Endodermal cell (in vitro differentiated cells): ENCODE measurements at regions not wholly inside any gene's neighbourhood (a gene's known extent, or its start where the extent isn't known, plus 50 kb on each side); places are given as distances from the start of the nearest gene placed in this dataset.

Experiments used
- DNase-seq: peaks from one replicate; pipeline ENCODE4 v3.0.0-alpha.2; 2017
- H3K27ac ChIP-seq: 2 replicates; pipeline ENCODE4 v1.5.1; 2013; ENCODE audit warnings: mild to moderate bottlenecking, low read depth, low read length, moderate library complexity
- H3K27me3 ChIP-seq: 2 replicates; pipeline ENCODE4 v1.6.1; 2013; ENCODE audit warnings: mild to moderate bottlenecking, low read length, moderate library complexity; ENCODE audit not compliant: insufficient read depth, control insufficient read depth, poor library complexity, severe bottlenecking
- H3K36me3 ChIP-seq: 2 replicates; pipeline ENCODE4 v1.7.0; 2013; ENCODE audit warnings: mild to moderate bottlenecking, low read length, moderate library complexity; ENCODE audit not compliant: control insufficient read depth, insufficient read depth
- H3K4me1 ChIP-seq: one replicate; pipeline ENCODE4 v1.7.0; 2013; ENCODE audit warnings: low read length; ENCODE audit not compliant: control insufficient read depth, insufficient read depth
- H3K4me3 ChIP-seq: 2 replicates; pipeline ENCODE4 v1.5.1; 2013; ENCODE audit warnings: mild to moderate bottlenecking, low read length, moderate library complexity
- H3K9ac ChIP-seq: 2 replicates; pipeline ENCODE4 v1.6.1; 2013; ENCODE audit warnings: mild to moderate bottlenecking, low read length, moderate library complexity; ENCODE audit not compliant: poor library complexity, severe bottlenecking; ENCODE audit errors: extremely low read depth
- H3K9me3 ChIP-seq: 2 replicates; pipeline ENCODE4 v1.6.1; 2013; ENCODE audit warnings: mild to moderate bottlenecking, low read length, moderate library complexity; ENCODE audit not compliant: control insufficient read depth
- H3K27ac Mint-ChIP-seq: 2 replicates; pipeline ENCODE4 v1.8.0; 2020; ENCODE audit warnings: mixed read lengths
- H3K27me3 Mint-ChIP-seq: 2 replicates; pipeline ENCODE4 v1.8.0; 2021; ENCODE audit warnings: mild to moderate bottlenecking, mixed read lengths; ENCODE audit not compliant: insufficient read depth
- H3K36me3 Mint-ChIP-seq: 2 replicates; pipeline ENCODE4 v1.8.0; 2020; ENCODE audit warnings: low read depth, mixed read lengths
- H3K4me1 Mint-ChIP-seq: 2 replicates; pipeline ENCODE4 v1.8.0; 2020; ENCODE audit warnings: mixed read lengths
- H3K4me3 Mint-ChIP-seq: 2 replicates; pipeline ENCODE4 v1.8.0; 2020; ENCODE audit warnings: mild to moderate bottlenecking, moderate library complexity, mixed read lengths
- H3K9me3 Mint-ChIP-seq: 2 replicates; pipeline ENCODE4 v1.8.0; 2020; ENCODE audit warnings: mild to moderate bottlenecking, mixed read lengths
- WGBS, 2 experiments: methylation state at CpG; one replicate each; pipeline versions ENCODE4 v1.1.5 to v1.1.7; 2013; ENCODE audit warnings: missing lambda C conversion rate in 2 of 2, mixed read lengths in 1 of 2; ENCODE audit not compliant: insufficient coverage in 1 of 2, insufficient read length in 1 of 2; 5-methylcytosine and 5-hydroxymethylcytosine counted together
- TF ChIP-seq, protein P1 (sequence below): fragments of 200-600 bp; sonication (generic); conservative IDR thresholded peaks from 2 replicates; pipeline ENCODE4 v1.5.0; 2021; ENCODE audit warnings: antibody characterized with exemption, mild to moderate bottlenecking

GRCh38 chr13:90246005-90246404, 1101.5 kb upstream of the MIR17HG start:
- Histone ChIP-seq H3K27ac (no peak overlapping the region), H3K27me3 (no peaks in the 10 kb centered on the region), H3K9ac (no peak overlapping the region), H3K36me3 (no peaks in the 10 kb centered on the region), H3K4me3 (no peak overlapping the region), H3K9me3 (no peaks in the 10 kb centered on the region), H3K4me1 (no peaks in the 10 kb centered on the region)
- Mint-ChIP-seq H3K27ac (no peak overlapping the region), H3K9me3 (no peaks in the 10 kb centered on the region), H3K4me1 (no peaks in the 10 kb centered on the region), H3K4me3 (no peak overlapping the region), H3K27me3 (no peaks in the 10 kb centered on the region), H3K36me3 (no peaks in the 10 kb centered on the region)
- no peak for DNase-seq
- WGBS, 2 experiments, result 80 to 92% methylated on average over 1 of the region's 1 CpG
- TF ChIP-seq, protein P1, sequence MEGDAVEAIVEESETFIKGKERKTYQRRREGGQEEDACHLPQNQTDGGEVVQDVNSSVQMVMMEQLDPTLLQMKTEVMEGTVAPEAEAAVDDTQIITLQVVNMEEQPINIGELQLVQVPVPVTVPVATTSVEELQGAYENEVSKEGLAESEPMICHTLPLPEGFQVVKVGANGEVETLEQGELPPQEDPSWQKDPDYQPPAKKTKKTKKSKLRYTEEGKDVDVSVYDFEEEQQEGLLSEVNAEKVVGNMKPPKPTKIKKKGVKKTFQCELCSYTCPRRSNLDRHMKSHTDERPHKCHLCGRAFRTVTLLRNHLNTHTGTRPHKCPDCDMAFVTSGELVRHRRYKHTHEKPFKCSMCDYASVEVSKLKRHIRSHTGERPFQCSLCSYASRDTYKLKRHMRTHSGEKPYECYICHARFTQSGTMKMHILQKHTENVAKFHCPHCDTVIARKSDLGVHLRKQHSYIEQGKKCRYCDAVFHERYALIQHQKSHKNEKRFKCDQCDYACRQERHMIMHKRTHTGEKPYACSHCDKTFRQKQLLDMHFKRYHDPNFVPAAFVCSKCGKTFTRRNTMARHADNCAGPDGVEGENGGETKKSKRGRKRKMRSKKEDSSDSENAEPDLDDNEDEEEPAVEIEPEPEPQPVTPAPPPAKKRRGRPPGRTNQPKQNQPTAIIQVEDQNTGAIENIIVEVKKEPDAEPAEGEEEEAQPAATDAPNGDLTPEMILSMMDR, result no peak

GRCh38 chr13:90246687-90247345, 1100.7 kb upstream of the MIR17HG start:
- no peaks in the 10 kb centered on the region for H3K9me3 ChIP-seq
- Mint-ChIP-seq H3K36me3 (no peaks in the 10 kb centered on the region), H3K27ac (no peak overlapping the region), H3K27me3 (no peaks in the 10 kb centered on the region), H3K9me3 (no peaks in the 10 kb centered on the region), H3K4me1 (no peaks in the 10 kb centered on the region), H3K4me3 (no peak overlapping the region)
- no peak overlapping the region for H3K9ac ChIP-seq
- H3K36me3 ChIP-seq, result no peaks in the 10 kb centered on the region
- H3K4me1 ChIP-seq, result no peaks in the 10 kb centered on the region
- TF ChIP-seq, protein P1, result no peak
- no peak overlapping the region for H3K27ac ChIP-seq
- DNase-seq, result no peak
- H3K27me3 ChIP-seq, result no peaks in the 10 kb centered on the region
- H3K4me3 ChIP-seq, result no peak overlapping the region
- WGBS, 2 experiments, result 93 to 100% methylated on average over 3 of the region's 3 CpGs

DNA sequence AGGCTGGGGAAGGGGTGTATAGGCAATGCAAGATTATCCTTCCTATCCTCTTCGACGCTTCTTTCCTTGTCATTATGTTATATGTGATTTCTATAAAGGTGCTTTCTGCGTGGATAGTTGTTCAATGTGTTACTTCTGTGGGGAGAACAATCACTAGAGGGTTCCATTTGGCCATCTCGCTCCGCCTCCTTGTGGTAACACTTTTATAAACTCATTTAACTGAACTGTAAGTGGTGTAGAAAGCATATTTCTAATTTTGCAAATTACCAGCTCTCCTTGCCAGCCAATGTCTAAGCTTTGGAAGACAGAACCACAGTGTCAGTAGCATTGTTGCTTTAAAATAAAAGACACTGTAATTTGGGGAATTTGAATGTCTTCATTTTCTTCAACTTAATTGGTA, 1093.7 kb upstream of the MIR17HG start:
- DNase-seq, result no peak
- peaks cover 3% of the 10 kb centered on the region for H3K4me1 Mint-ChIP-seq
- no peak overlapping the region for H3K4me3 ChIP-seq

More for the DNA sequence above, 1093.7 kb upstream of the MIR17HG start:
- H3K27me3 Mint-ChIP-seq, result no peaks in the 10 kb centered on the region
- no peaks in the 10 kb centered on the region for H3K36me3 ChIP-seq
- TF ChIP-seq, protein P1, result peak; percentile 30
- H3K27ac Mint-ChIP-seq, result no peak overlapping the region
- no peaks in the 10 kb centered on the region for H3K27me3 ChIP-seq
- H3K9me3 Mint-ChIP-seq, result no peaks in the 10 kb centered on the region
- H3K27ac ChIP-seq, result no peak overlapping the region
- H3K9ac ChIP-seq, result no peak overlapping the region
- no peak overlapping the region for H3K4me3 Mint-ChIP-seq
- WGBS, 2 experiments, result 96% methylated on average over 5 of the region's 5 CpGs; no CpG with 5 or more reads in 1 of the 2 experiments
- H3K4me1 ChIP-seq, result no peaks in the 10 kb centered on the region
- no peaks in the 10 kb centered on the region for H3K9me3 ChIP-seq
- no peaks in the 10 kb centered on the region for H3K36me3 Mint-ChIP-seq
